Hematopoietic multipotent progenitor cell treated with erythropoietin and hydrocortisone succinate and interleukin-3 and kit ligand, for 17 days (in vitro differentiated cells): ENCODE measurements at regions not wholly inside any gene's neighbourhood (a gene's known extent, or its start where the extent isn't known, plus 50 kb on each side); places are given as distances from the start of the nearest gene placed in this dataset.
A peak's percentile ranks its signal among the peaks of the same experiment; 100 is the strongest.
"Not testable (repeated sequence)": the region's sequence is repeated elsewhere in the genome, so short reads cannot be mapped to it uniquely, and the experiment has no call there.

ENCODE experiments used
- DNase-seq: peaks from one replicate; pipeline ENCODE4 v3.0.0-alpha.2; 2015; ENCODE audit warnings: low spot score

- DNase-seq: no peak
Measured at GRCh38 chr4:138113819-138114400, 128.2 kb downstream of the SLC7A11 start.

- DNase-seq: not testable (repeated sequence)
Measured at GRCh38 chr4:138112890-138113289, 129.3 kb downstream of the SLC7A11 start.

- DNase-seq: no peak
Measured at GRCh38 chr4:138112389-138112788, 129.8 kb downstream of the SLC7A11 start.

GRCh38 chr4:138111462-138112000 is 130.6 kb downstream of the SLC7A11 start:
- no peak for DNase-seq

GRCh38 chr4:138110815-138111214 is 131.3 kb downstream of the SLC7A11 start:
- DNase-seq: no peak

- no peak for DNase-seq
Measured at GRCh38 chr4:138107023-138107422, 135.1 kb downstream of the SLC7A11 start.

GRCh38 chr4:138105331-138105730 is 136.8 kb downstream of the SLC7A11 start:
- DNase-seq: no peak

GRCh38 chr4:138104284-138104680 is 137.9 kb downstream of the SLC7A11 start:
- DNase-seq: no peak

- no peak for DNase-seq
Measured at GRCh38 chr4:138103597-138104283, 138.4 kb downstream of the SLC7A11 start.

- no peak for DNase-seq
Measured at GRCh38 chr4:138099385-138099784, 142.8 kb downstream of the SLC7A11 start.

GRCh38 chr4:138097912-138098600 is 144.1 kb downstream of the SLC7A11 start:
- DNase-seq: no peak

- no peak for DNase-seq
Measured at GRCh38 chr4:138096384-138097062, 145.6 kb downstream of the SLC7A11 start.

GRCh38 chr4:138095378-138095777 is 146.8 kb downstream of the SLC7A11 start:
- DNase-seq: no peak

- DNase-seq: no peak
Measured at GRCh38 chr4:138092060-138092459, 150.1 kb downstream of the SLC7A11 start.

- no peak for DNase-seq
Measured at GRCh38 chr4:138090918-138091676, 151.1 kb downstream of the SLC7A11 start.

- peak; percentile 73 for DNase-seq
Measured at GRCh38 chr4:138090150-138090917, 151.8 kb downstream of the SLC7A11 start.

- no peak for DNase-seq
Measured at GRCh38 chr4:138088449-138089208, 153.5 kb downstream of the SLC7A11 start.

- DNase-seq: no peak
Measured at GRCh38 chr4:138087066-138087719, 155.0 kb downstream of the SLC7A11 start.

- DNase-seq: no peak
Measured at GRCh38 chr4:138086611-138087041, 155.5 kb downstream of the SLC7A11 start.
